ENCODE measurements at regions not wholly inside any gene's neighbourhood (a gene's known extent, or its start where the extent isn't known, plus 50 kb on each side); places are given as distances from the start of the nearest gene placed in this dataset.
"Not testable (repeated sequence)": the region's sequence is repeated elsewhere in the genome, so short reads cannot be mapped to it uniquely, and the experiment has no call there.

DNA sequence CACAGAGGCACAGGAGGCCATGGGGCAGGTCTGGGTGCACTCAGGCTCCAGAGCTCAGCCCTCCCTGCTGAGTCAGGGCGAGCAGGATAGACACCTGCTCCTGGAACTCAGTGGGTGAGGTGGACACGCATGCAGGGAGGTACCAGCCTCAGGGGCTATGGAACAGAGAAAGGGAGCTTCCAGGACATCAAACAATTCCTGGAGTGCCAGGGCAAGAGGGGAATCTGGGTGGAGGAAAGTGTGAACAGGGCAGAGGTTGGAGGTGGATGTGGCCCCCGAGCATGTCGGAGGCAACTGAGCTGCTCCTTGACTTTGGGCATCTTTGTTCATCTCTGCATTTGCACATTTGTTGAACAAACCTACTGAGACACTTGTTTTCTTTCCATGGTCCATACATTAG is 2881.5 kb downstream of the RPIA start:
- TF ChIP-seq, protein P1, sequence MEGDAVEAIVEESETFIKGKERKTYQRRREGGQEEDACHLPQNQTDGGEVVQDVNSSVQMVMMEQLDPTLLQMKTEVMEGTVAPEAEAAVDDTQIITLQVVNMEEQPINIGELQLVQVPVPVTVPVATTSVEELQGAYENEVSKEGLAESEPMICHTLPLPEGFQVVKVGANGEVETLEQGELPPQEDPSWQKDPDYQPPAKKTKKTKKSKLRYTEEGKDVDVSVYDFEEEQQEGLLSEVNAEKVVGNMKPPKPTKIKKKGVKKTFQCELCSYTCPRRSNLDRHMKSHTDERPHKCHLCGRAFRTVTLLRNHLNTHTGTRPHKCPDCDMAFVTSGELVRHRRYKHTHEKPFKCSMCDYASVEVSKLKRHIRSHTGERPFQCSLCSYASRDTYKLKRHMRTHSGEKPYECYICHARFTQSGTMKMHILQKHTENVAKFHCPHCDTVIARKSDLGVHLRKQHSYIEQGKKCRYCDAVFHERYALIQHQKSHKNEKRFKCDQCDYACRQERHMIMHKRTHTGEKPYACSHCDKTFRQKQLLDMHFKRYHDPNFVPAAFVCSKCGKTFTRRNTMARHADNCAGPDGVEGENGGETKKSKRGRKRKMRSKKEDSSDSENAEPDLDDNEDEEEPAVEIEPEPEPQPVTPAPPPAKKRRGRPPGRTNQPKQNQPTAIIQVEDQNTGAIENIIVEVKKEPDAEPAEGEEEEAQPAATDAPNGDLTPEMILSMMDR (IDR thresholded peaks at IDR 0.05 in 8 of 11, conservative IDR thresholded peaks at IDR 0.05 in 3 of 11), result not testable (repeated sequence)
- TF ChIP-seq POLR2A, POLR2AphosphoS5 (IDR thresholded peaks at IDR 0.05): not testable (repeated sequence)
